Fibroblast of mammary gland (primary cell): ENCODE measurements at regions not wholly inside any gene's neighbourhood (a gene's known extent, or its start where the extent isn't known, plus 50 kb on each side); places are given as distances from the start of the nearest gene placed in this dataset.

Experiments used
- DNase-seq: peaks from one replicate; pipeline ENCODE4 v3.0.0-alpha.2; 2010; ENCODE audit warnings: low read depth
- H3K4me3 ChIP-seq: 2 replicates; pipeline ENCODE4 v1.5.1; 2011; ENCODE audit warnings: low read depth, mild to moderate bottlenecking, low read length, moderate library complexity; ENCODE audit not compliant: control insufficient read depth
- CTCF ChIP-seq: conservative IDR thresholded peaks from 2 replicates; pipeline ENCODE4 v1.5.1; 2011; ENCODE audit warnings: low read depth, low read length, inconsistent platforms; ENCODE audit not compliant: control insufficient read depth, insufficient read depth

- H3K4me3 ChIP-seq: no peak overlapping the region
- no peak for TF ChIP-seq CTCF
- DNase-seq: no peak
Observed at GRCh38 chr10:128892005-128892404, 575.0 kb upstream of the MGMT start.

GRCh38 chr10:128894641-128895040, 572.4 kb upstream of the MGMT start:
- no peak for DNase-seq
- TF ChIP-seq CTCF: no peak
- H3K4me3 ChIP-seq: no peak overlapping the region

GRCh38 chr10:128895473-128895872, 571.6 kb upstream of the MGMT start:
- no peak overlapping the region for H3K4me3 ChIP-seq
- DNase-seq: no peak

GRCh38 chr10:128896116-128896795, 570.8 kb upstream of the MGMT start:
- TF ChIP-seq CTCF: no peak
- no peak overlapping the region for H3K4me3 ChIP-seq
- no peak for DNase-seq

More at GRCh38 chr10:128895473-128895872, 571.6 kb upstream of the MGMT start:
- no peak for TF ChIP-seq CTCF

- TF ChIP-seq CTCF: no peak
- DNase-seq: no peak
- H3K4me3 ChIP-seq: no peak overlapping the region
Observed at GRCh38 chr10:128896963-128897362, 570.1 kb upstream of the MGMT start.

GRCh38 chr10:128897401-128898129, 569.5 kb upstream of the MGMT start:
- DNase-seq: no peak
- H3K4me3 ChIP-seq: no peak overlapping the region
- TF ChIP-seq CTCF: no peak
